MM.1S (cell line): ENCODE measurements at regions not wholly inside any gene's neighbourhood (a gene's known extent, or its start where the extent isn't known, plus 50 kb on each side); places are given as distances from the start of the nearest gene placed in this dataset.

Experiments
- DNase-seq: peaks from one replicate; pipeline ENCODE4 v3.0.0-alpha.2; 2015
- H2AFZ ChIP-seq: fragments of 300-600 bp; sonication (generic); 2 replicates; pipeline ENCODE4 v1.6.0; 2016; ENCODE audit warnings: antibody characterized with exemption, low read length
- H3F3A ChIP-seq: fragments of 300-600 bp; sonication (generic); 2 replicates; pipeline ENCODE4 v1.6.1; 2016; ENCODE audit warnings: mild to moderate bottlenecking, antibody characterized with exemption, low read length, moderate library complexity, mixed read lengths; ENCODE audit not compliant: insufficient read depth
- H3K27ac ChIP-seq: fragments of 300-600 bp; sonication (generic); 2 replicates; pipeline ENCODE4 v1.5.1; 2016; ENCODE audit warnings: mild to moderate bottlenecking, low read length
- H3K27me3 ChIP-seq: fragments of 300-600 bp; sonication (generic); replicated peaks from 2 replicates; pipeline ENCODE4 v1.6.0; 2016; ENCODE audit warnings: low read length; ENCODE audit not compliant: insufficient read depth
- H3K36me3 ChIP-seq: fragments of 300-600 bp; sonication (generic); replicated peaks from 2 replicates; pipeline ENCODE4 v1.6.1; 2016; ENCODE audit warnings: mild to moderate bottlenecking, low read length, mixed read lengths; ENCODE audit not compliant: insufficient read depth
- H3K4me1 ChIP-seq: fragments of 300-600 bp; sonication (generic); 2 replicates; pipeline ENCODE4 v1.6.1; 2016; ENCODE audit warnings: low read length, mixed read lengths
- H3K4me2 ChIP-seq: fragments of 300-600 bp; sonication (generic); 2 replicates; pipeline ENCODE4 v1.6.0; 2016; ENCODE audit warnings: low read depth, low read length
- H3K4me3 ChIP-seq: fragments of 300-600 bp; sonication (generic); 2 replicates; pipeline ENCODE4 v1.5.1; 2016; ENCODE audit warnings: low read length, mixed read lengths
- H3K79me2 ChIP-seq: fragments of 300-600 bp; sonication (generic); 2 replicates; pipeline ENCODE4 v1.6.1; 2016; ENCODE audit warnings: mixed run types, low read length, mixed read lengths
- H3K9ac ChIP-seq: fragments of 300-600 bp; sonication (generic); 2 replicates; pipeline ENCODE4 v1.6.1; 2016; ENCODE audit warnings: low read length, mixed read lengths
- H3K9me2 ChIP-seq: fragments of 300-600 bp; sonication (generic); replicated peaks from 2 replicates; pipeline ENCODE4 v1.6.1; 2016; ENCODE audit warnings: mild to moderate bottlenecking, low read length, mixed read lengths; ENCODE audit not compliant: insufficient read depth
- H3K9me3 ChIP-seq: fragments of 300-600 bp; sonication (generic); replicated peaks from 2 replicates; pipeline ENCODE4 v1.6.1; 2016; ENCODE audit warnings: mild to moderate bottlenecking, low read length, mixed read lengths; ENCODE audit not compliant: insufficient read depth
- H4K20me1 ChIP-seq: fragments of 300-600 bp; sonication (generic); 2 replicates; pipeline ENCODE4 v1.6.1; 2016; ENCODE audit warnings: mild to moderate bottlenecking, low read length, moderate library complexity, mixed read lengths; ENCODE audit not compliant: insufficient read depth
- CTCF ChIP-seq: fragments of 300-600 bp; sonication (generic); IDR thresholded peaks from 2 replicates; pipeline ENCODE4 v1.5.1; 2016; ENCODE audit warnings: antibody characterized with exemption, low read length, mixed read lengths
- EZH2 ChIP-seq: fragments of 300-600 bp; sonication (generic); optimal IDR thresholded peaks from 2 replicates; pipeline ENCODE3; 2017; ENCODE audit warnings: low read depth, mild to moderate bottlenecking, antibody characterized with exemption, low read length, mixed read lengths
- EZH2phosphoT487 ChIP-seq: fragments of 300-600 bp; sonication (generic); IDR thresholded peaks from 2 replicates; pipeline ENCODE4 v1.6.1; 2018; ENCODE audit warnings: antibody characterized with exemption, low read length

GRCh38 chr1:56303805-56304204, 275.6 kb downstream of the PLPP3 start:
- no peak overlapping the region for H3K4me2 ChIP-seq
- TF ChIP-seq EZH2phosphoT487 (no peak), EZH2 (no peak), CTCF (no peak)

GRCh38 chr1:56302878-56303277, 276.5 kb downstream of the PLPP3 start:
- H3F3A ChIP-seq = no peaks in the 10 kb centered on the region
- H3K36me3 ChIP-seq = no peaks in the 10 kb centered on the region
- H3K4me3 ChIP-seq = no peak overlapping the region
- H3K79me2 ChIP-seq = no peaks in the 10 kb centered on the region
- no peak overlapping the region for H3K4me2 ChIP-seq
- H4K20me1 ChIP-seq = no peaks in the 10 kb centered on the region
- no peak overlapping the region for H3K9ac ChIP-seq
- H3K9me2 ChIP-seq = no peaks in the 10 kb centered on the region
- H3K4me1 ChIP-seq = no peaks in the 10 kb centered on the region
- no peak overlapping the region for H2AFZ ChIP-seq
- TF ChIP-seq EZH2phosphoT487 = no peak
- no peak for TF ChIP-seq EZH2
- no peak for TF ChIP-seq CTCF
- no peaks in the 10 kb centered on the region for H3K27me3 ChIP-seq
- H3K27ac ChIP-seq = no peak overlapping the region
- no peak for DNase-seq
- no peaks in the 10 kb centered on the region for H3K9me3 ChIP-seq

More at GRCh38 chr1:56303805-56304204, 275.6 kb downstream of the PLPP3 start:
- no peaks in the 10 kb centered on the region for H3K9me3 ChIP-seq
- H3K36me3 ChIP-seq = no peaks in the 10 kb centered on the region
- H3K79me2 ChIP-seq = no peaks in the 10 kb centered on the region
- H3K9ac ChIP-seq = no peak overlapping the region
- H3K27ac ChIP-seq = no peak overlapping the region
- no peaks in the 10 kb centered on the region for H3K9me2 ChIP-seq
- H3K4me3 ChIP-seq = no peak overlapping the region
- no peaks in the 10 kb centered on the region for H4K20me1 ChIP-seq
- no peaks in the 10 kb centered on the region for H3F3A ChIP-seq
- no peaks in the 10 kb centered on the region for H3K27me3 ChIP-seq
- H2AFZ ChIP-seq = no peak overlapping the region
- no peaks in the 10 kb centered on the region for H3K4me1 ChIP-seq
- no peak for DNase-seq

- no peak overlapping the region for H2AFZ ChIP-seq
- no peak for TF ChIP-seq CTCF
- no peak for TF ChIP-seq EZH2phosphoT487
- no peak for TF ChIP-seq EZH2
- peaks cover under 1% of the 10 kb centered on the region; the same call in 1 of the 2 replicates for H3K4me1 ChIP-seq
- H3K27me3 ChIP-seq = no peaks in the 10 kb centered on the region
- H3K4me3 ChIP-seq = no peak overlapping the region
- H3F3A ChIP-seq = no peaks in the 10 kb centered on the region
- no peak for DNase-seq
- H3K36me3 ChIP-seq = no peaks in the 10 kb centered on the region
- no peak overlapping the region for H3K27ac ChIP-seq
- no peaks in the 10 kb centered on the region for H3K79me2 ChIP-seq
- no peaks in the 10 kb centered on the region for H3K9me2 ChIP-seq
- no peak overlapping the region for H3K4me2 ChIP-seq
- H3K9ac ChIP-seq = no peak overlapping the region
- H4K20me1 ChIP-seq = no peaks in the 10 kb centered on the region
- no peaks in the 10 kb centered on the region for H3K9me3 ChIP-seq
Observed at GRCh38 chr1:56301791-56302190, 277.6 kb downstream of the PLPP3 start.

DNA sequence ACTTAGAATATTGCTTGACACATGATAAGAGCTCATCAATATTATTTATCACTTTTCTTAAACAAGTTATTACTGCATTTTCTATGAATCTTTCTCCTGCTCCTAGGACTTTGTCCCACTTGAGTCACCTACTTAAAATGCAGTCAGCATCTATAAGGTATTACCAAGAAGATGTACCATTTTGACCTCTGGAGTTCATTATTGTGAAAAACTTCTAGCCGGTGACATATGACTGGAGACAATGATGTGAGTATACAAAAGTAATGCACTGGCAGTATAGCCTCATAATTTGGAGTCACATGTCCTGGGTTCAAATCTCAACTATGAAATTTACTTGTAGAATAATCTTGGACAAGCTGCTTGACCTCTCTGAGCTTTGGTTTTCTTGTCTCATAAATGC, 278.5 kb downstream of the PLPP3 start:
- no peak for TF ChIP-seq CTCF
- no peak for TF ChIP-seq EZH2phosphoT487
- no peak for TF ChIP-seq EZH2
- H3K27ac ChIP-seq = no peak overlapping the region

More for the DNA sequence above, 278.5 kb downstream of the PLPP3 start:
- no peaks in the 10 kb centered on the region for H3K9me3 ChIP-seq
- no peaks in the 10 kb centered on the region for H3K27me3 ChIP-seq
- no peak overlapping the region for H3K9ac ChIP-seq
- H3K9me2 ChIP-seq = no peaks in the 10 kb centered on the region
- no peak overlapping the region for H3K4me3 ChIP-seq
- no peak for DNase-seq
- peaks cover 11% of the 10 kb centered on the region; the same call in 1 of the 2 replicates for H3K4me1 ChIP-seq
- no peak overlapping the region for H3K4me2 ChIP-seq
- H2AFZ ChIP-seq = no peak overlapping the region
- H3F3A ChIP-seq = no peaks in the 10 kb centered on the region
- no peaks in the 10 kb centered on the region for H3K36me3 ChIP-seq
- H3K79me2 ChIP-seq = no peaks in the 10 kb centered on the region
- H4K20me1 ChIP-seq = no peaks in the 10 kb centered on the region
